Kidney (tissue), 13 donors: ENCODE measurements at regions not wholly inside any gene's neighbourhood (a gene's known extent, or its start where the extent isn't known, plus 50 kb on each side); places are given as distances from the start of the nearest gene placed in this dataset.
A peak's percentile ranks its signal among the peaks of the same experiment; 100 is the strongest.

Source experiments
- DNase-seq, 5 donors: peaks; one replicate each; pipeline ENCODE4 v3.0.0-alpha.2; 2013 to 2020
- FAIRE-seq: peaks from 2 replicates; lab custom pipeline; 2012; peaks lifted over from hg19 to GRCh38; lab: Jason Lieb, UNC
- H3K27ac ChIP-seq, 2 donors: one replicate each; pipeline ENCODE4 v1.7.0; 2013; ENCODE audit warnings: low read depth in 2 of 2, low read length in 2 of 2, inconsistent platforms in 1 of 2
- H3K27me3 ChIP-seq: one replicate; pipeline ENCODE4 v1.7.1; 2013; ENCODE audit warnings: low read length, inconsistent platforms; ENCODE audit not compliant: control insufficient read depth, insufficient read depth
- H3K36me3 ChIP-seq, 3 donors: one replicate each; pipeline versions ENCODE4 v1.7.0 to v1.7.1; 2013; ENCODE audit warnings: low read length in 3 of 3, control low read depth in 1 of 3, inconsistent platforms in 1 of 3; ENCODE audit not compliant: insufficient read depth in 3 of 3, control insufficient read depth in 2 of 3
- H3K4me1 ChIP-seq, 3 donors: one replicate each; pipeline versions ENCODE4 v1.7.0 to v1.7.1; 2013; ENCODE audit warnings: low read length in 3 of 3, inconsistent platforms in 1 of 3, low read depth in 1 of 3; ENCODE audit not compliant: control insufficient read depth in 2 of 3, insufficient read depth in 2 of 3
- H3K4me3 ChIP-seq, 3 donors: one replicate each; pipeline versions ENCODE4 v1.7.0 to v1.8.1; 2013; ENCODE audit warnings: low read length in 3 of 3, control low read depth in 1 of 3, inconsistent platforms in 1 of 3
- H3K9ac ChIP-seq, 3 donors: one replicate each; pipeline versions ENCODE4 v1.7.0 to v1.7.1; 2013; ENCODE audit warnings: low read length in 3 of 3, control low read depth in 1 of 3, inconsistent platforms in 1 of 3
- H3K9me3 ChIP-seq, 3 donors: one replicate each; pipeline versions ENCODE4 v1.7.0 to v1.7.1; 2013; ENCODE audit warnings: low read length in 3 of 3, control low read depth in 1 of 3, inconsistent platforms in 1 of 3; ENCODE audit not compliant: control insufficient read depth in 2 of 3, insufficient read depth in 1 of 3
- intact Hi-C: fragments of 100-400 bp; cut with DNase I; formaldehyde crosslinking; loops from one replicate; pipeline ENCODE4 v1.11.1; 2022
- TF ChIP-seq, protein P1 (sequence below): IDR thresholded peaks from 3 replicates; pipeline ENCODE4 v1.5.1; 2012; ENCODE audit warnings: mild to moderate bottlenecking, moderate library complexity, borderline replicate concordance; ENCODE audit not compliant: insufficient read depth; ENCODE audit errors: extremely low read depth
- donor health status: control.
- donor health status: control.
- donor health status: control.
- donor health status: control.
- donor health status: control.
- donor health status: DM: yes; HTN: yes; CAD: no.
- donor health status: Normal renal cell carcinoma (clear cell type).

- no peak for FAIRE-seq
- TF ChIP-seq, protein P1, sequence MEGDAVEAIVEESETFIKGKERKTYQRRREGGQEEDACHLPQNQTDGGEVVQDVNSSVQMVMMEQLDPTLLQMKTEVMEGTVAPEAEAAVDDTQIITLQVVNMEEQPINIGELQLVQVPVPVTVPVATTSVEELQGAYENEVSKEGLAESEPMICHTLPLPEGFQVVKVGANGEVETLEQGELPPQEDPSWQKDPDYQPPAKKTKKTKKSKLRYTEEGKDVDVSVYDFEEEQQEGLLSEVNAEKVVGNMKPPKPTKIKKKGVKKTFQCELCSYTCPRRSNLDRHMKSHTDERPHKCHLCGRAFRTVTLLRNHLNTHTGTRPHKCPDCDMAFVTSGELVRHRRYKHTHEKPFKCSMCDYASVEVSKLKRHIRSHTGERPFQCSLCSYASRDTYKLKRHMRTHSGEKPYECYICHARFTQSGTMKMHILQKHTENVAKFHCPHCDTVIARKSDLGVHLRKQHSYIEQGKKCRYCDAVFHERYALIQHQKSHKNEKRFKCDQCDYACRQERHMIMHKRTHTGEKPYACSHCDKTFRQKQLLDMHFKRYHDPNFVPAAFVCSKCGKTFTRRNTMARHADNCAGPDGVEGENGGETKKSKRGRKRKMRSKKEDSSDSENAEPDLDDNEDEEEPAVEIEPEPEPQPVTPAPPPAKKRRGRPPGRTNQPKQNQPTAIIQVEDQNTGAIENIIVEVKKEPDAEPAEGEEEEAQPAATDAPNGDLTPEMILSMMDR = no peak
- no peaks in the 10 kb centered on the region for H3K27me3 ChIP-seq
- H3K4me3 ChIP-seq = no peak overlapping the region
- no peaks in the 10 kb centered on the region for H3K36me3 ChIP-seq
- no peak overlapping the region for H3K27ac ChIP-seq
- no peaks in the 10 kb centered on the region for H3K9me3 ChIP-seq
- no peak overlapping the region for H3K9ac ChIP-seq
- intact Hi-C loops = no loop called here
- peaks cover 0 to 5% (median 2%) of the 10 kb centered on the region in 3 donors for H3K4me1 ChIP-seq
- peak in 1 of 5 donors; percentile 65 for DNase-seq
Observed at GRCh38 chr21:43280949-43281633, 112.3 kb downstream of the CRYAA start.

GRCh38 chr21:43279578-43279894 lies 110.7 kb downstream of the CRYAA start:
- intact Hi-C loops = no loop called here
- peak in 1 of 5 donors; percentile 56 for DNase-seq
- H3K4me3 ChIP-seq = no peak overlapping the region
- no peak overlapping the region for H3K27ac ChIP-seq
- TF ChIP-seq, protein P1 = no peak
- H3K4me1 ChIP-seq = peaks cover 0 to 5% (median 2%) of the 10 kb centered on the region in 3 donors
- no peak for FAIRE-seq
- H3K36me3 ChIP-seq = no peaks in the 10 kb centered on the region
- H3K9me3 ChIP-seq = no peaks in the 10 kb centered on the region
- H3K27me3 ChIP-seq = no peaks in the 10 kb centered on the region
- no peak overlapping the region for H3K9ac ChIP-seq

- H3K27me3 ChIP-seq = no peaks in the 10 kb centered on the region
- DNase-seq (peak in 1 of 5 donors; percentile 52), FAIRE-seq (no peak)
- H3K9me3 ChIP-seq = no peaks in the 10 kb centered on the region
- H3K27ac ChIP-seq = no peak overlapping the region
- peaks cover 0 to 5% (median 2%) of the 10 kb centered on the region in 3 donors for H3K4me1 ChIP-seq
- no peak overlapping the region for H3K4me3 ChIP-seq
- H3K36me3 ChIP-seq = no peaks in the 10 kb centered on the region
- no peak overlapping the region for H3K9ac ChIP-seq
- TF ChIP-seq, protein P1 = no peak
- intact Hi-C loops = no loop called here
Observed at GRCh38 chr21:43278766-43279577, 110.2 kb downstream of the CRYAA start.
